HG03469 (cell line): ENCODE measurements at regions not wholly inside any gene's neighbourhood (a gene's known extent, or its start where the extent isn't known, plus 50 kb on each side); places are given as distances from the start of the nearest gene placed in this dataset.

Experiments used
- ATAC-seq: cut with Tn5 transposase; IDR thresholded peaks from one replicate; pipeline ENCODE4 v1.9.1; 2021; ENCODE audit warnings: mild to moderate bottlenecking, moderate library complexity, moderate number of reproducible peaks; ENCODE audit not compliant: unreplicated experiment

DNA sequence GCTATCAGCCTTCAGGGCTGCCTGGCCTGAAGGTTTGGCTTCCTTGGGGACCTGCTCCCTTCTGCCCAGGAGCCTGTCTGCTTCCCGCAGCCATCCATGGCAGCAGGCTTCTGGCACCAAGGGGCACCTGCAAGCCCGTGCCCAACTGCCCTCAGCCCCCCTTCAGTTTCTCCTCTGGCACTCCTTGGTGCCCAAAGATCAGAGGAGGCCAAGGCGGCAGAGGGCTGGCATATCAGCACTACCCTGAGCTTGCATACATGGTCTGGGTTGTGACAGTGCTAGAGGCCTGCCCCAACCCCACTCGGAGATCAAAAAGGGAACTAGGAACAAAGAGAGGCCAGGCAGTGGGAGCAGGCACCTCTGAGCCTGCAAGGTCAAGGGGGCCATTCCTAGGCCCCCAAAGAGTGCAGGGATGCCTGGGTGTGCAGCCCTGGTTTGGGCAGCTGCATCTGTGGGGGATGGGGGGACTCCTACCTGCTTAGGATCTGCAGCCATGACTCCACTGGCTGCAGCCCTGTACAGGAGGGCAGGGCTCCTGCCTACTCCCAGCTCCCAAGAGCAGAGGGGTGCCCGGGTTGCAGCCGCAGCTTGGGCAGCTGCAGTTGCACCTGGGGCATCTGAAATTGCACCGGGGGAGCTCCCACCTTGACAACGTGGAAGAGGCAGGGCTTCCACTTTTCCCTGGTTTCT is 76.2 kb upstream of the TP63 start:
- no peak for ATAC-seq

DNA sequence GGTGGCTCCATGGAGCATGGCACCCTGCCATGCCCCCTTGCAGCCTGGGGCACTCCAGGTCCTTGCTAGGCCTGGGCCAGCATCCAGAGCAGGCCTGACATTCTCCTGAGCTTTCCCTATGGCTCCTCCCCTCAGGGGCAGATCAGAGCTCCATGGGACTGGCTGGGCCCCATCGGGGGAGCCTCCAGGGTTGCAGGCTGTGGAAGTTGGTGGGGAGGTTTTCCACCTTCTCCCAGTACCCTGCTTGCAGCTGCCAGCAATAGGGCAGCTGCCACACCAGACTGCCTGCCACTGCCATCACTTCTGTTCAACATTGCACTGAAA is 75.7 kb upstream of the TP63 start:
- ATAC-seq: no peak

DNA sequence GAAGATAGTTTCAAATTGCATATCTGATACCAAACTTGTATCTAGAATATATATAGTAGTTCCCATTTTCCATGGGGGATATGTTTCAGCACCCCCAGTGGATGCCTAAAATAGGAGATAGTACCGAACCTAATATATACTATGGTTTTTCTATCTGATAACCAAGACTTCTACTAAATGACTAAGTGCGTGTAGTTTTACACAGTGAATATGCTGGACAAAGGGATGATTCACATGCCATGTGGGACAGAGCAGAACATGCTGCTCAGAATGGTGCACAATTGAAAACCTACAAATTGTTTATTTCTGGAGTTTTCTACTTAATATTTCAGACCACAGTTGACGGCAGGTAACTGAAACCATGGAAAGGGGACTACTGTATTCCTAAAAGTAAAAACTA is 73.4 kb upstream of the TP63 start:
- no peak for ATAC-seq

DNA sequence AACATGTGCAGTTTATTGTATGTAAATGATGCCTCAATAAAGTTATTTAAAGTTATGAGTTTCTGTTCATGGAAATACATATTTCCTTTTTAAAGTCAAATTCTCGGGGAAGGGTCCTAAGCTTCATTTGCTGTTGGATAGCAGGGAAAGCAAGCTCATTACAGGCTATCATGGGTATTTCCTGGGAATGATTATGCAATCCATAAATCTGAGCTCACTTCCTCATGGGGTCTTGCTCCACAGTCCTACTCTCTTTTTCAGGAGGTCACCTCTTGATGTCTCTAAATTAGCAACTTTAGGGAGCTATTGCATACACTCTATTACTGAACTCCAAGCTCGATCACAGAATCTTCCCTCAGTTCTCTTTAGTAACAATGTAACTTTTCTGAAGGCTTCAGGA is 69.9 kb upstream of the TP63 start:
- ATAC-seq: no peak

DNA sequence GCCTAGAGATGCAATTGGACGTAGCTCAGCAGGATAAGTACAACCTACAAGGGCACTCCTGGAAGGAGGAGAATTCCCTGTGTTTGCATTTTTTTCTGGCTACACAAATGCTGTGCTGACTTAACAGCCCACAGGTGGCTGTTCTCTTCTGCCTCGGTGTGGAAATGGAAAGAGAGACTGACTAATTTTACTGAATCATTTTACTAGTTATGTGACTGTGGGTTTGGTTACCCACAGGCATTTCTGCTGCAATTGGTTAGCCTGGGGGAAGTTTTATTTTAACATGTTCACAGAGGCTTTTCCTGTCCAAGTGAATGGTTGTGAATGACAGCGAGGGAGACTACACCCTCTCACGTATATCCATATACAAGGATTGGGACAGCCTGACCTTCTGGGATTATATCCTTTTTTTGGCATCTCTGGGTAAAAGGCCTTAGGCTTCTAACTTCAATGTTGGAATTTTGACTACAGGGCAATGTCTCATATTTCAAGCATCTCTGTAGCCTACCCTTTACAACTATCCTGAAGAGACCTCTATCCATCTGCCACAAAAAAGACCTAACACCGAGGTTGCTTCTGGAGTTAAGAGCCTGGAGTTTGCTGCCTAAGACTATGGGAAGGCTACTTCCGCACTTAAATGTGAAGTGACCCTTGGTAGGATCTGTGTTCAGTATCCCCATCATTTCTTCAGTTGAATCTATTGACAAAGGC is 67.2 kb upstream of the TP63 start:
- peak; percentile 75 for ATAC-seq

DNA sequence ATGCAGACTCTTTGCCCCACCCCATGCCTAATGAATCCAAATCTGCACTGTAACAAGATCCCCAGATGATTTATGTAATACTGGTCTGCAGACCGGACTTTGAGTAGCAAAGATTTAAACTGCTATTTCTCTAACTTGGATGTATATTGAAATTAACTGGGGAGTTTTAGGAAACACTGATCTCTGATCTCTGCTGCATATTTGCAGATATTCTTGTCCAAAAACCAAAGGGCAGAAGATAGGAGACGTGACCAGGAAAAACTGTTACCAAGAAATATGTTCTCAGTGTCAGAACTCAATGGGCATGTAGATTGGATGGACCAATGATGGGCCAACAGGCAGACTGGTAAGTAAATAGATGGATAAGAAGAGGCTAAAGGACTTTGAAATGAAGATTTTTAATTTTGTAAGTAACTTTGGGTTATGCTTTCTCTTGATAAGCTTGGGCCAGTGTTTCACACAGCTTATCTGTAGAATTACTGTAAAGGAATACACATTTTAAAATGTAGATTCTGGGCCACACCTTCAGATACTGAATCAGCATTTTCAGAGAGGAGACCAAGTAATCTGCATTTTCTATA is 64.5 kb upstream of the TP63 start:
- ATAC-seq: no peak

DNA sequence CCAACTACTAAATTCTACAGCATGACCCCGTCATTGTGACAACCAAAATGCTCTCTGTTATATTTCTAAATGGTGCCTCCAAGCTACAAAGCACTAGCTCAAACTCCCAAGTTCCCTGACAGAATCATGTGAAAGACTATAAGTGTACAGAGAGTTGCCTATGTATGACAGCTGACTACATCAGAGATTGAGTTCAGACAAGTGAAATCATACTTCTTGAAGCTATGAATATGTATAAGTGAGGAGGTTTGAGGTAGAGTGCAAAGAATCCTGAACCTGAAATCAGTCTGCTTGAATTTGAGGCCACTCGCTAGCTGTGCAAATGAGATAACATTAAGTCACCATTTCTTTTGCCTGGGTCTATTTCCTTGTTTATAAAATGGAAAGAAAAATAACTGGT is 63.9 kb upstream of the TP63 start:
- ATAC-seq: no peak

DNA sequence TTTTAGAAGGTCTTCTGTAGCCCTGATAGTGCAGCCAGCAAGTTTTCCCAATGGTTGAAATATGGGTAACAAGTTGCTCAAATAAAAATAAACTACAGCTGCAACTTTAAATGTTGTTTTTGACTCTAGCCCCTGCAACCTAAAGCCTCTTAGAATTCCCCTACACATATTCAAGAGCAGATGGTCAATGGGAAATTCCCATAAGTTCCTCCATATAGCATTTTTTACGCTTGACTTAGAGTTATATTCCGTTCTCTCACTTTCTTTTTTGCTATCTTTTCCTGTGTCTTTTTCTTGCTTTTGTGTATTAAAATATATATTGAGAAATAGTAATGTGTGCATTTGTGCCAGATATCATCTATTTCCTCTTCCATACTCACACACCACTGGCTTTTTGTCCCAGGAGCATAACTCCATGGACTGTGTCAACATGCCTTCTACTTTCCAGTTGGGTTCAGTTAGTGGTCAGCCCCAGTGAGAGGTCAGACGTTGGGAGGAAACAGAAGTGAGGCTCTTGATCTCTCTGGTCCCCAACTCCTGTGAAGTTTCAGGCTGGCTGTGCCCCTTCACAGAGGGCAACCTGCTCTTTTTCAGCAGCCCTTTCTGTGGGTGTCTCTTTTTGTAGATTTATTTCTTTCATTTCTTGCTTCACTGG is 63.3 kb upstream of the TP63 start:
- no peak for ATAC-seq

DNA sequence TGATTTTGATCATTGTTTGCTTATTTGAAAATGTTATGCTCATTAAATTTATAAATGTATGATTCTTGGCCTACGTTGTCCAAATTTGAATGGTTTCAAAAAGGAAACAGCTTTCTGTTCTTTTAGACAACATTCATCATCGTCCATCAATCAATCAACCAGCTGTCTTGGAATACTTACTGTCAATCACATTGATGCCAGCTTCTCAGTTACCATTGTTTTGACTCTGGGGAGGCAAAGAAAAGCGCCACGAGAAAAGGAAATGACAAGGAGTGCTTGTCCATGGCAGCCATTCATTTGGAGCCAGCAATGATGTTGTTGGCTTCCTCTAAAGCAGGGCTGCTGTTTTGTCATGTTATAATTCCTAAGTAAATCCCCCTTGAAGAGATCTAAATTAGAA is 62.2 kb upstream of the TP63 start:
- ATAC-seq: no peak

DNA sequence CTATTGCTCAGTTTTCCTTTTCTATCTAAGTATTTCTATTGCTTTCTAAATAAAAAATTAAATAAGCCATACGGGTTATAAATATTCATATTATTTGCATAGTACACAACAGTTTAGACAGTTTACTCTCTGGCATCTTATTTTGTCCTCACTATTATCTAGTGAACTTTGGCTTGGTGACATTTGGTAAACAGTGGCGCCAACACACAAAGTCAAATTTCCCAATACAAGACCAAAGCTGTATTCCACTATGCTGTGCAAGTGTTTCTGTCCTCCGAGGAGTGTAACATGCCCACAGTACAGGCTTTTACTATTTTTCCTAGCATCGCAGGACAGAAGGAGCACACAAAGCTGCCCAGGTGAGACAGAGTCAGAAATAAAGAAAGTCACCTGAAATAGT is 61.7 kb upstream of the TP63 start:
- no peak for ATAC-seq

DNA sequence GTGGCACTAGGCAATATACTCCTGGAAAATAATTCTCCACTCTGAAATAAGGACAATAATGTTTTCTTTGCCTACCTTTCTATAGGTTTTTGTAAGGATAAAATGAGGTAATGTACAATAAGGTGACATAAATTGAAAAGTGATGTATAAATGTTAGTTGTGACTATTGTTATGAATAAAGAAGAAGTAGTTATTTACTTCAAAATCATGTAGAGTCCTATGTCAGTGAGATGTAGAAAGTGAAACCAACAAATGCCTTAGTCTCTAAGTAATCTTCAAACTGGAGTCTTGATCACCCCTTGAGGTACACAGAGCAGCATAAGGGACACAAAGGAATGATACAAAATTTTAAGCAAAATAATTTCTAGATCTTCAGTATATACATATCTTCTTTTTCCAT is 60.3 kb upstream of the TP63 start:
- ATAC-seq: peak; percentile 44

DNA sequence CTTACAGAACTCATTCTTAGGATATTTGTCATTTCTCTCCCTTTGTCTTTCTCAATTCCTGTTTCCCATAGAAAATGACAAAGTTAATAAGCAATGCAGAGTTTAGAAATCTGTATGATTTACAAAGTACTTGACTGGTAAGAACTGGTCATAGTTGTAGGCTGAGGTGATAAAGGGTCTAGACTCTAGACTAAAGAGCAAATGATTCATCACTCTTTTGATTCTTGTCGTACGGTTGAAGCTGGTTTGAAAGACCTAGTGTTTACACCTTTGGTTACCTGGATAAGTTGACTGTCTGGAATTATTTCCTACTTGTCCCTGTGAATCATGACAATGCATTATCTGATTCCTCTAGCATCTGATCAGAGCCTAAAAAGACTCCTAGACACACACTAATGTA is 58.9 kb upstream of the TP63 start:
- ATAC-seq: no peak

DNA sequence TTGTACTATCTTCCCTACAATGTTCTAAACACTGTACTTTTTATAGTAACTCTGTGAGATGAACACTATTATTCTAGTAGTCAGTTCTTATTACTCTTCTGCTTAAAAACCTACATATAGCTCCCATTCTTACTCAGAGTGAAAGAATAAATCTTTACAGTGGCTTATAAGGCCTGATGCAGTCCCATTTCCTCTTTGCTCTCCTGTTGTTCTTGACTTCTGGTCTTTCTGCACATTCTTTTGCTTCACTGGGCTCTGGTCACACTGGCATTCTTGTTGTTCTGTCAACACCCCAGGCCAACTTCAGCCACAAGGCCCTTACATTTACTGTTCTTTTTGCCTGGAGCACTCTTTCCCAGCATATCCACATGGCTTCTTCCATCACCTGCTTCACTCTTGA is 58.2 kb upstream of the TP63 start:
- peak; percentile 45 for ATAC-seq

DNA sequence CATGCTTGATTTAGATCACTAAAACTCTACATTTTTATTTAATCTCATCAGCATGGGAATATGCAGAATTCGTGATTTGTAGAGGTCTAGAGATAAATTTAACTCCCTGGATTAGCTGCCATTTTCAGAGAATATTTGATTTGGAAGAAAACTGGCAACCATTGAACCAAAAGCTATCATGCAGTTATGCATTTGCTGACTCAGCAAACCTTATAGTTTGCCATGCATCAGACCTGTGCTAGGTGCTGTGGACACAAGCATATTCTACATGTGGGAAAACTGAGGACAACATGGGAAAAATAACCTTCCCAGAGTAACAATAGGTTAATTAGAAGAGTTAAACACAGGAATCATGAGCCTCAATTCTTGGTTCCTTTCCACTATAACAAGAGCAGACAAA is 54.7 kb upstream of the TP63 start:
- no peak for ATAC-seq

DNA sequence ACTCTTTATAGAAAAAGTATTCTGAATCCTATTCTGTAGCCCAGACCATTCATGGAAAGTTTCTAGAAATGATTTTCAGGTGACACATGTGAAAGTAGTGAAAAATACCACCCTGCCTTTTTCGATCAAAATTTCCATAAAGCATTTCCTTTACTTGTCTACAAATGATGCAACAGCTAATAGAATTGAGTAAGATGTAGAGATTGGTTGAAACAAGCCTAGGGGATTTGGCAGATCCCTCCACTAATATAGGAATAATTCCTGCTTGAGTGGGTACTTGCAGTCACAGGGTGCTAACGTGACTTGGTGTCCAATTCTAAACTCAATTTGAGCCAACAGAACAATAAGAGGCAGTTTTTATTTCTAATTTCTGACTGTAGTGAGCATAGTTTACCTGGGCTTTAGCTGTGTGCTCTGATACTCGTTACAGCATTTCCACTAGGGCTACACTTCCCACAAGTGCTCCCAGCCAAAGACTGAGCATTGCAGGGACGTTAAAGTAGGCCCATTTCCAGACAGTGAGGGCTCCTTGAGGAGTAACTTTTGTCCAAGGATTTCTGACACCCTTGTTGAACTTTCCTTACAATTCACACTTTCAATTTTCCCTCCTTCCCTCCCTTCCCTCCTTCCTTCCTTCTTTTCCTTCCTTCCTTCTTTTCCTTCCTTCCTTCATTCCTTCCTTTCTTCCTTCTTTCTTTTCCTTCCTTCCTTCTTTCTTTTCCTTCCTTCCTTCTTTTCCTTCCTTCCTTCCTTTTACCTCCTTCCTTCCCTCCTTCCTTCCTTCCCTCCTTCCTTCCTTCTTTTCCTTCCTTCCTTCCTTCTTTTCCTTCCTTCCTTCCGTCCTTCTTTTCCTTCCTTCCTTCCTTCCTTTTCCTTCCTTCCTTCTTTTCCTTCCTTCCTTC is 53.9 kb upstream of the TP63 start:
- no peak for ATAC-seq

DNA sequence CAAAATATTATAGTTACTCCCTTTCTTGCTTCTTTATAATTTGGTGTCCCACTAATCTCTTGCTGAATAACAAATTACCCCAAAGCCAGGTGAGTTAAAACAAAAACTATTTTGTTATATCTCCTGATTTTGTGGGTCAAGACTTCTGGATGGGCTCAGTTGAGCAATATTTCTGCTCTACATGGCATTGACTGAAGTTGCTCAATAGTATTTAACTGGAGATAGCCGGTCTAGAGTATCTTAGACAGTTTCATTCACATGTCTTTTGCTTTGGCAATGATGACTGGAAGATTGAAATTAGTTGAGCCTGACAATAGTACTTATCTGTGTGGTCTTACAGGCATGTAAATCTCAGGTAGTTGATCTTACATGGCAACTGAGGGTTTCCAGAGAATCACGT is 51.0 kb upstream of the TP63 start:
- no peak for ATAC-seq
